Mesendoderm (in vitro differentiated cells): ENCODE measurements at regions not wholly inside any gene's neighbourhood (a gene's known extent, or its start where the extent isn't known, plus 50 kb on each side); places are given as distances from the start of the nearest gene placed in this dataset.

Experiments
- DNase-seq: peaks from one replicate; pipeline ENCODE4 v3.0.0; 2013
- H2AK5ac ChIP-seq: 2 replicates; pipeline ENCODE4 v1.6.1; 2013; ENCODE audit warnings: low read length, inconsistent platforms
- H2BK120ac ChIP-seq: 2 replicates; pipeline ENCODE4 v1.6.1; 2013; ENCODE audit warnings: low read depth, mild to moderate bottlenecking, low read length, moderate library complexity, mixed read lengths
- H2BK15ac ChIP-seq: replicated peaks from 2 replicates; pipeline ENCODE4 v1.6.1; 2013; ENCODE audit warnings: low read depth, mild to moderate bottlenecking, moderate library complexity
- H2BK5ac ChIP-seq: 2 replicates; pipeline ENCODE4 v1.6.1; 2013; ENCODE audit warnings: low read length, inconsistent platforms
- H3K18ac ChIP-seq: 2 replicates; pipeline ENCODE4 v1.6.1; 2013; ENCODE audit warnings: mild to moderate bottlenecking, low read length, mixed read lengths
- H3K23ac ChIP-seq: one replicate; pipeline ENCODE4 v1.6.1; 2013; ENCODE audit warnings: low read length
- H3K27ac ChIP-seq: 2 replicates; pipeline ENCODE4 v1.5.1; 2013; ENCODE audit warnings: low read depth, mild to moderate bottlenecking, inconsistent platforms, low read length, moderate library complexity
- H3K27me3 ChIP-seq: 2 replicates; pipeline ENCODE4 v1.6.1; 2013; ENCODE audit warnings: low read length, control low read depth, mild to moderate bottlenecking, inconsistent platforms; ENCODE audit not compliant: insufficient read depth, poor library complexity
- H3K36me3 ChIP-seq: 2 replicates; pipeline ENCODE4 v1.6.1; 2013; ENCODE audit warnings: low read length, inconsistent platforms; ENCODE audit not compliant: control insufficient read depth, insufficient read depth
- H3K4ac ChIP-seq: one replicate; pipeline ENCODE4 v1.6.1; 2013; ENCODE audit warnings: low read depth, mild to moderate bottlenecking, low read length, moderate library complexity
- H3K4me1 ChIP-seq: 2 replicates; pipeline ENCODE4 v1.6.1; 2013; ENCODE audit warnings: low read depth, low read length, inconsistent platforms; ENCODE audit not compliant: control insufficient read depth
- H3K4me2 ChIP-seq: 2 replicates; pipeline ENCODE4 v1.6.1; 2013; ENCODE audit warnings: low read length
- H3K4me3 ChIP-seq: 2 replicates; pipeline ENCODE4 v1.5.1; 2013; ENCODE audit warnings: mild to moderate bottlenecking, low read length
- H3K56ac ChIP-seq: one replicate; pipeline ENCODE4 v1.6.1; 2013; ENCODE audit warnings: low read length
- H3K79me1 ChIP-seq: 2 replicates; pipeline ENCODE4 v1.6.1; 2013; ENCODE audit warnings: low read length, inconsistent platforms
- H3K79me2 ChIP-seq: 2 replicates; pipeline ENCODE4 v1.6.1; 2013; ENCODE audit warnings: mild to moderate bottlenecking, low read length; ENCODE audit not compliant: control insufficient read depth, insufficient read depth
- H3K9ac ChIP-seq: 2 replicates; pipeline ENCODE4 v1.6.1; 2013; ENCODE audit warnings: low read length, inconsistent platforms
- H4K5ac ChIP-seq: one replicate; pipeline ENCODE4 v1.6.1; 2013; ENCODE audit warnings: low read length
- H4K8ac ChIP-seq: one replicate; pipeline ENCODE4 v1.6.1; 2013; ENCODE audit warnings: low read depth, mild to moderate bottlenecking, control low read depth, low read length, moderate library complexity
- WGBS: extraction: QIAGEN DNeasy Blood & Tissue Kit; methylation state at CpG from one replicate; pipeline ENCODE4 v1.1.7; 2013; ENCODE audit warnings: low lambda C conversion rate, missing lambda C conversion rate; ENCODE audit not compliant: insufficient coverage; ENCODE audit errors: extremely low coverage; 5-methylcytosine and 5-hydroxymethylcytosine counted together

DNA sequence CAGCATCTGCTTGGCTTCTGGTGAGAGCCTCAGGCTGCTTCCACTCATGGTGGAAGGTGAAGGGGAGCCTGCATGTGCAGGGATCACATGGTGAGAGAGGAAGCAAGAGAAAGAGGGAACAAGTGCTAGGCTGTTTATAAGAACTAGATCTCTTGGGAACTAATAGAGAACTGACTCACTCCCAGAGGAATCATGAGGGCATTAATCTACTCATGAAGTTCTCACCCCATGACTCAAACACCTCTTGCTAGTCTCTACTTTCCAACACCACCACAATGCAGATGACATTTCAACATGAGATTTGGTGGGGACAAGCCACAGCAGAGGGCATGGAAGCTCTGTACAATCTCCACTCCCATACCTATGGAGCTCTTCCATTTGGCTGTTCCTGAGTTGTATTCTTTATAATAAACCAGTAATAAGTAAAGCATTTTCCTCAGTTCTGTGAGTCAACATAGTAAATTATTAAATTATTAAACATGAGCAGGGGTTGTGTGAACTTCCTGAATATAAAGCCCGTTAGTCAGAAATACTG, 524.1 kb upstream of the NRSN1 start:
- Histone ChIP-seq H4K8ac (no peak overlapping the region), H3K36me3 (no peaks in the 10 kb centered on the region), H3K23ac (no peak overlapping the region), H2AK5ac (no peak overlapping the region), H4K5ac (no peak overlapping the region), H3K18ac (no peak overlapping the region), H3K4me1 (no peaks in the 10 kb centered on the region), H2BK120ac (no peak overlapping the region), H3K27ac (no peak overlapping the region), H3K56ac (no peak overlapping the region), H3K4ac (no peak overlapping the region), H3K9ac (no peak overlapping the region), H3K4me2 (no peak overlapping the region), H3K27me3 (no peaks in the 10 kb centered on the region), H2BK15ac (no peak overlapping the region), H3K79me2 (no peaks in the 10 kb centered on the region), H3K4me3 (no peak overlapping the region), H2BK5ac (no peak overlapping the region), H3K79me1 (no peaks in the 10 kb centered on the region)
- WGBS, result no CpG with 5 or more reads among the region's 1 CpG
- DNase-seq, result no peak

DNA sequence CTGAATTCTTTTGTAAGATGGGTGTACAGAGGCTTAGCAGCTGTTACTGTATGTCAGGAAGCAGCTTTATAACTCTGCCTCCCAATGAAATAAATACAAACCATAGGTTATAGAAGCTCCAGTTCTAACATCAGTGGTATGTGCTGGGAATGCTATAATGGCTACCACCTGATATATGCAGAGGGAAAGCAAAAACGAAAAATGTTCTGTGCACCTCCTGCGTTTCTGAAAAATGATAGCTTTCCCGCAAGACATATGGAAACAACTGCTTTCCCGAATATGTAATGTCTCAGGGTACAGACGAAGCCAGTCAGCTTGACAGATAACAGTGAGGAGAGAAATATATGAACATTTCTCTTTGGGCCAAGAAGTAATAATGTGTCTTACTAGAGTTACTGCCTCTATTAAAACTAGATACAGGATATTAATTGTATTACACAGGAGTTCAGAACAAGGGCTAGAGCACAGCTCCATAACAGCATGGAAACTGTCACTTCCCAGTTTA, 517.0 kb upstream of the NRSN1 start:
- H2BK120ac ChIP-seq, result no peak overlapping the region
- H3K79me2 ChIP-seq, result no peaks in the 10 kb centered on the region
- no peak overlapping the region for H3K23ac ChIP-seq
- no peak overlapping the region for H3K56ac ChIP-seq
- H3K4me1 ChIP-seq, result no peaks in the 10 kb centered on the region
- H4K8ac ChIP-seq, result no peak overlapping the region
- no peak overlapping the region for H3K18ac ChIP-seq
- no peak overlapping the region for H3K4me3 ChIP-seq
- H2BK5ac ChIP-seq, result no peak overlapping the region
- no peak overlapping the region for H3K4me2 ChIP-seq
- DNase-seq, result no peak
- H3K79me1 ChIP-seq, result no peaks in the 10 kb centered on the region
- H3K36me3 ChIP-seq, result no peaks in the 10 kb centered on the region
- no peak overlapping the region for H3K27ac ChIP-seq
- H3K4ac ChIP-seq, result no peak overlapping the region
- no peak overlapping the region for H3K9ac ChIP-seq
- H2AK5ac ChIP-seq, result no peak overlapping the region
- no peaks in the 10 kb centered on the region for H3K27me3 ChIP-seq
- no peak overlapping the region for H2BK15ac ChIP-seq
- no peak overlapping the region for H4K5ac ChIP-seq
- no CpG with 5 or more reads among the region's 5 CpGs for WGBS

DNA sequence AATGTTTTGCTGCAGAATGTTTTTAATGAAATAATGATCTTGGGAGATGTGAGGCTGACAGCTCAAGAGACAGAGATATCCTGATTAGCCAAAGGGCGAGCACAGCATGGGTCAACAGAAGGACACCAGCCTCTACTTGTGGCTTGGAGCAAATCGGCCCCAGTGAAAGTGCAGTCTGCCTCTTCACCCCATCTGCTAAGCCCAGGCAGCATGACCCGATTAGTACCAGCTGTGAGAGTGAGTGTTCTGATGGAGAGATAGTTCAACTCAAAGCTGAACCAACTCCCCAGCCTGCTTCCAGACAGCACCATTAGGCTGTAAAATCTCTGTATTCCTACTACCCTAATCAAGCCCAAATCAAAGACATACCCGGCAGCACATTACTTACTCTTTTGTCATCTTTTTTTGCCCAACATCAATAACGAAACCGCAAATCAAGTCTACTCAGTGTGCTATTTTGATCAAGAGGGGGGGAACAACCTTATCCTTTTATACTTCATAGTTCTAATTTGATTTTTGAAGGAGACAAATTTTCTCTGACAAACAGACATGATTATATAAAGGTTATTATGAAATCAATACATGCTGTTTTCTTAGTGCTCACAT, 514.1 kb upstream of the NRSN1 start:
- Histone ChIP-seq H2BK5ac (no peak overlapping the region), H3K27ac (no peak overlapping the region), H3K4ac (no peak overlapping the region), H3K79me2 (no peaks in the 10 kb centered on the region), H2BK120ac (no peak overlapping the region), H4K8ac (no peak overlapping the region), H3K18ac (no peak overlapping the region), H3K27me3 (no peaks in the 10 kb centered on the region), H3K56ac (no peak overlapping the region), H2BK15ac (no peak overlapping the region), H3K4me3 (no peak overlapping the region), H3K36me3 (no peaks in the 10 kb centered on the region), H3K9ac (no peak overlapping the region), H3K4me1 (no peaks in the 10 kb centered on the region), H3K79me1 (no peaks in the 10 kb centered on the region), H3K23ac (no peak overlapping the region), H3K4me2 (no peak overlapping the region), H2AK5ac (no peak overlapping the region), H4K5ac (no peak overlapping the region)
- no CpG with 5 or more reads among the region's 6 CpGs for WGBS
- peak; percentile 33 for DNase-seq

DNA sequence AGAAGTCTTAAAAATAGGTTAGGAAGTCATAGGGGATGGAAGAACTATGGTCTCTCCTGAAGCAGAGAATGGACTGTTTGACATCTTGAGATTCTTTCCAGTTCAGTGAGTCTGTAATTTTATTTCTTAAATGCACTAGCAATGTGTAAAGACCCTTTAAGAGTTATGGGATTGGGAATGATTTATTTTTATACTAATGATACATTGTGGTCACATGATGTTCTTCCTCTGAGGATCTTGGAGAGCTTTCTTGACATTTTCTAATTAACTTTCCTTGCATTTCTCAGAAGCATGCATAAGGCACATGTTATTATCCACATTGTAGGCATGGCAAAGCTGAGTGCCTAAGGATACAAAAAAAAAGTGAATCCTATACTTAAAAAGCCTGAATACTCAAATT, 507.6 kb upstream of the NRSN1 start:
- no peak overlapping the region for H2BK5ac ChIP-seq
- H3K79me2 ChIP-seq, result no peaks in the 10 kb centered on the region
- no peak overlapping the region for H3K4me2 ChIP-seq
- no peak overlapping the region for H3K23ac ChIP-seq
- H2BK120ac ChIP-seq, result no peak overlapping the region
- no peaks in the 10 kb centered on the region for H3K27me3 ChIP-seq
- H2BK15ac ChIP-seq, result no peak overlapping the region
- H3K9ac ChIP-seq, result no peak overlapping the region
- no peaks in the 10 kb centered on the region for H3K4me1 ChIP-seq
- H3K4ac ChIP-seq, result no peak overlapping the region
- no peak overlapping the region for H3K56ac ChIP-seq
- H4K5ac ChIP-seq, result no peak overlapping the region
- no peaks in the 10 kb centered on the region for H3K36me3 ChIP-seq
- no peak overlapping the region for H4K8ac ChIP-seq
- H2AK5ac ChIP-seq, result no peak overlapping the region
- no peak overlapping the region for H3K27ac ChIP-seq
- H3K18ac ChIP-seq, result no peak overlapping the region
- DNase-seq, result no peak
- no peak overlapping the region for H3K4me3 ChIP-seq
- no peaks in the 10 kb centered on the region for H3K79me1 ChIP-seq

DNA sequence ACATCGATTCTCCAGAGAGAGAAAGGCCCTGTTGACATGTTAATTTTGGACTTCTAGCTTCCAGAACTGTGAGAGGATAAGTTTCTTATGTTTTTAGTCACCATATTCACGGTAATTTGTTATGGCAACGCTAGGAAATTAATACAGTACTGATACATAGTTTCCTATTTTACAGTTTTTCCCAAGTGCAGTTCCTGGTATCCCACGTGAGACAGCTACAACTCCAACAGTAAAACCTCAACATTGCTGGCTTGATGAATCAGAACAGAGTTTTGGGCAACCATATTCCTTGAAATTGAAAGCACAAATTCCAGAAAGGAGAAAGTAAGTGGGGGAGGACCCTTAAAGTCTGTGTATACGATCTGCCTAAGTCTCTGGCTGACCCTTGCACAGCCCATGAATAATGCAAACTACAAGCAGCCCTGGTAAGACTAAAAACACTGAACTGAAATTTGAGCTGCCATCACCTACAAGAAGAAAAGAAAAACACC, 505.1 kb upstream of the NRSN1 start:
- H3K79me2 ChIP-seq, result no peaks in the 10 kb centered on the region
- no peak for DNase-seq
- H2AK5ac ChIP-seq, result no peak overlapping the region
- H3K4me3 ChIP-seq, result no peak overlapping the region
- H2BK15ac ChIP-seq, result no peak overlapping the region
- H4K5ac ChIP-seq, result no peak overlapping the region
- no peak overlapping the region for H3K18ac ChIP-seq
- no CpG with 5 or more reads among the region's 5 CpGs for WGBS
- H3K36me3 ChIP-seq, result no peaks in the 10 kb centered on the region
- H3K4ac ChIP-seq, result no peak overlapping the region
- no peak overlapping the region for H3K23ac ChIP-seq
- H3K27ac ChIP-seq, result no peak overlapping the region
- no peak overlapping the region for H3K56ac ChIP-seq
- H3K4me2 ChIP-seq, result no peak overlapping the region
- no peaks in the 10 kb centered on the region for H3K27me3 ChIP-seq
- H3K4me1 ChIP-seq, result no peaks in the 10 kb centered on the region
- no peak overlapping the region for H4K8ac ChIP-seq
- no peak overlapping the region for H2BK120ac ChIP-seq
- H3K9ac ChIP-seq, result no peak overlapping the region
- H3K79me1 ChIP-seq, result no peaks in the 10 kb centered on the region
- H2BK5ac ChIP-seq, result no peak overlapping the region
